ENCODE measurements at regions not wholly inside any gene's neighbourhood (a gene's known extent, or its start where the extent isn't known, plus 50 kb on each side); places are given as distances from the start of the nearest gene placed in this dataset.
A peak's percentile ranks its signal among the peaks of the same experiment; 100 is the strongest.

- H3K4me3 ChIP-seq (ENCODE audit: low read depth, low read length): no peak overlapping the region
These were observed 247.0 kb upstream of the SORL1-AS1 start for GRCh38 chr11:121699801-121700200.

GRCh38 chr11:121696931-121697670 is 244.3 kb upstream of the SORL1-AS1 start:
- no peak overlapping the region for H3K4me3 ChIP-seq (ENCODE audit: low read depth, low read length)
- in situ Hi-C loops (cut with HindIII; ENCODE audit: low sequenced_read_pairs): no loop called here
- no peak for DNase-seq (ENCODE audit: low read depth, low spot score)
- no peak for TF ChIP-seq CTCF (IDR thresholded peaks at IDR 0.05; ENCODE audit: low read depth, low read length)

More at GRCh38 chr11:121699801-121700200, 247.0 kb upstream of the SORL1-AS1 start:
- in situ Hi-C loops (cut with HindIII; ENCODE audit: low sequenced_read_pairs): no loop called here
- no peak for DNase-seq (ENCODE audit: low read depth, low spot score)
- no peak for TF ChIP-seq CTCF (IDR thresholded peaks at IDR 0.05; ENCODE audit: low read depth, low read length)

DNA sequence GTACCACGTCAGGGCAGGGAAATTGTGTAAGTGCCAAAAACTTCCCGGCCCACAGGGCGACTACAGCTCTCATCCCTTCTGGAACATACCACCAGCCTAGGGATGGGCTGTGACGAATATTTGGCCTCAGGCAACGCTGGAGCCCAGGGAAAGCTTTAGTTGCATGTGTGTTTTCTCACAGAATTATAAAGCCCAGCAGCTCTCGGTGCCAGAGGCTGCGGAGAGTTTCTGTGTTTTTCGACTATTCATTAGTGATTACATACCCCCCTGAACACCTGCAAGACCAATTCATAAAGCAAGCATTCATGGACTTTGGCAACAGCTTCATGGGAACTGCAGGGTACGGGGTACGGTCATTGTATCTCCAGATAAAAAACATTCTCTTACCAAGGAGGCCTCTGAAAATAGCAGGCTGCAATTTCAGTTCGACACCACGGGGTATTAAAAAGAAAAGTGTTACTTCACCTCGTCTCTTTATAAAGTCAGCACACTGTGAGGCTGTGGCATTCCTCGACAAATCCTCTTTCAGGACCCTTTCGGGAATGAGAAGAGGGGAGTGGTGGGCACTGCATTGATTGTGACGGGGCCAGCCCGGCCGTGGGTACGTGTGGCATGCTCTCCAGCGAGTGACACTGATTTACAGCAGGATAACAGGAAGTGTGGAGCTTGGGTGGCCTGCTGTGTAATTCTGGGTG is 243.6 kb upstream of the SORL1-AS1 start:
- DNase-seq (ENCODE audit: low read depth, low spot score): peak; percentile 46
- no peak overlapping the region for H3K4me3 ChIP-seq (ENCODE audit: low read depth, low read length)
- in situ Hi-C loops (cut with HindIII; ENCODE audit: low sequenced_read_pairs): no loop called here
- no peak for TF ChIP-seq CTCF (IDR thresholded peaks at IDR 0.05; ENCODE audit: low read depth, low read length)

GRCh38 chr11:121692236-121692635 is 239.5 kb upstream of the SORL1-AS1 start:
- in situ Hi-C loops (cut with HindIII; ENCODE audit: low sequenced_read_pairs): no loop called here
- H3K4me3 ChIP-seq (ENCODE audit: low read depth, low read length): no peak overlapping the region
- no peak for TF ChIP-seq CTCF (IDR thresholded peaks at IDR 0.05; ENCODE audit: low read depth, low read length)
- peak; percentile 33 for DNase-seq (ENCODE audit: low read depth, low spot score)

GRCh38 chr11:121688860-121689614 is 236.3 kb upstream of the SORL1-AS1 start:
- H3K4me3 ChIP-seq (ENCODE audit: low read depth, low read length): no peak overlapping the region
- no peak for DNase-seq (ENCODE audit: low read depth, low spot score)
- in situ Hi-C loops (cut with HindIII; ENCODE audit: low sequenced_read_pairs): no loop called here
- no peak for TF ChIP-seq CTCF (IDR thresholded peaks at IDR 0.05; ENCODE audit: low read depth, low read length)

GRCh38 chr11:121688055-121688491 is 235.3 kb upstream of the SORL1-AS1 start:
- no peak for TF ChIP-seq CTCF (IDR thresholded peaks at IDR 0.05; ENCODE audit: low read depth, low read length)
- DNase-seq (ENCODE audit: low read depth, low spot score): peak; percentile 77

More at GRCh38 chr11:121688055-121688491, 235.3 kb upstream of the SORL1-AS1 start:
- in situ Hi-C loops (cut with HindIII; ENCODE audit: low sequenced_read_pairs): no loop called here
- H3K4me3 ChIP-seq (ENCODE audit: low read depth, low read length): no peak overlapping the region

Data from astrocyte of the spinal cord (primary cell).